ENCODE measurements at regions not wholly inside any gene's neighbourhood (a gene's known extent, or its start where the extent isn't known, plus 50 kb on each side); places are given as distances from the start of the nearest gene placed in this dataset.

- peak; percentile 17 for DNase-seq (ENCODE audit: low spot score)
These were observed 1171.9 kb downstream of the EFNB2 start for GRCh38 chr13:105363261-105364190.

GRCh38 chr13:105353654-105354053, 1181.8 kb downstream of the EFNB2 start:
- DNase-seq (ENCODE audit: low spot score) = no peak

- DNase-seq (ENCODE audit: low spot score) = no peak
These were observed 1186.3 kb downstream of the EFNB2 start for GRCh38 chr13:105349082-105349723.

GRCh38 chr13:105346141-105346775, 1189.2 kb downstream of the EFNB2 start:
- no peak for DNase-seq (ENCODE audit: low spot score)

GRCh38 chr13:105345730-105346129, 1189.7 kb downstream of the EFNB2 start:
- no peak for DNase-seq (ENCODE audit: low spot score)

GRCh38 chr13:105345131-105345530, 1190.3 kb downstream of the EFNB2 start:
- DNase-seq (ENCODE audit: low spot score) = no peak

- DNase-seq (ENCODE audit: low spot score) = no peak
These were observed 1192.2 kb downstream of the EFNB2 start for GRCh38 chr13:105343134-105343806.

- no peak for DNase-seq (ENCODE audit: low spot score)
These were observed 1193.1 kb downstream of the EFNB2 start for GRCh38 chr13:105342281-105342820.

GRCh38 chr13:105341758-105342157, 1193.7 kb downstream of the EFNB2 start:
- DNase-seq (ENCODE audit: low spot score) = no peak

GRCh38 chr13:105341256-105341655, 1194.2 kb downstream of the EFNB2 start:
- no peak for DNase-seq (ENCODE audit: low spot score)

- no peak for DNase-seq (ENCODE audit: low spot score)
These were observed 1195.3 kb downstream of the EFNB2 start for GRCh38 chr13:105340061-105340606.

GRCh38 chr13:105338773-105339172, 1196.7 kb downstream of the EFNB2 start:
- DNase-seq (ENCODE audit: low spot score) = no peak

- DNase-seq (ENCODE audit: low spot score) = no peak
These were observed 1197.5 kb downstream of the EFNB2 start for GRCh38 chr13:105338006-105338405.

GRCh38 chr13:105336706-105337576, 1198.5 kb downstream of the EFNB2 start:
- DNase-seq (ENCODE audit: low spot score) = no peak

GRCh38 chr13:105334211-105334610, 1201.3 kb downstream of the EFNB2 start:
- DNase-seq (ENCODE audit: low spot score) = no peak

- DNase-seq (ENCODE audit: low spot score) = no peak
These were observed 1202.0 kb downstream of the EFNB2 start for GRCh38 chr13:105333416-105333815.

GRCh38 chr13:105329359-105329758, 1206.1 kb downstream of the EFNB2 start:
- DNase-seq (ENCODE audit: low spot score) = no peak

GRCh38 chr13:105328212-105328611, 1207.2 kb downstream of the EFNB2 start:
- DNase-seq (ENCODE audit: low spot score) = no peak

- no peak for DNase-seq (ENCODE audit: low spot score)
These were observed 1207.8 kb downstream of the EFNB2 start for GRCh38 chr13:105327581-105328126.

GRCh38 chr13:105319875-105320274, 1215.6 kb downstream of the EFNB2 start:
- no peak for DNase-seq (ENCODE audit: low spot score)

Measured in SW480 (cell line).